Kidney (tissue), 13 donors: ENCODE measurements at regions not wholly inside any gene's neighbourhood (a gene's known extent, or its start where the extent isn't known, plus 50 kb on each side); places are given as distances from the start of the nearest gene placed in this dataset.

Experiments
- DNase-seq, 5 donors: peaks; one replicate each; pipeline ENCODE4 v3.0.0-alpha.2; 2013 to 2020
- FAIRE-seq: peaks from 2 replicates; lab custom pipeline; 2012; peaks lifted over from hg19 to GRCh38; lab: Jason Lieb, UNC
- H3K27ac ChIP-seq, 2 donors: one replicate each; pipeline ENCODE4 v1.7.0; 2013; ENCODE audit warnings: low read depth in 2 of 2, low read length in 2 of 2, inconsistent platforms in 1 of 2
- H3K27me3 ChIP-seq: one replicate; pipeline ENCODE4 v1.7.1; 2013; ENCODE audit warnings: low read length, inconsistent platforms; ENCODE audit not compliant: control insufficient read depth, insufficient read depth
- H3K36me3 ChIP-seq, 3 donors: one replicate each; pipeline versions ENCODE4 v1.7.0 to v1.7.1; 2013; ENCODE audit warnings: low read length in 3 of 3, control low read depth in 1 of 3, inconsistent platforms in 1 of 3; ENCODE audit not compliant: insufficient read depth in 3 of 3, control insufficient read depth in 2 of 3
- H3K4me1 ChIP-seq, 3 donors: one replicate each; pipeline versions ENCODE4 v1.7.0 to v1.7.1; 2013; ENCODE audit warnings: low read length in 3 of 3, inconsistent platforms in 1 of 3, low read depth in 1 of 3; ENCODE audit not compliant: control insufficient read depth in 2 of 3, insufficient read depth in 2 of 3
- H3K4me3 ChIP-seq, 3 donors: one replicate each; pipeline versions ENCODE4 v1.7.0 to v1.8.1; 2013; ENCODE audit warnings: low read length in 3 of 3, control low read depth in 1 of 3, inconsistent platforms in 1 of 3
- H3K9ac ChIP-seq, 3 donors: one replicate each; pipeline versions ENCODE4 v1.7.0 to v1.7.1; 2013; ENCODE audit warnings: low read length in 3 of 3, control low read depth in 1 of 3, inconsistent platforms in 1 of 3
- H3K9me3 ChIP-seq, 3 donors: one replicate each; pipeline versions ENCODE4 v1.7.0 to v1.7.1; 2013; ENCODE audit warnings: low read length in 3 of 3, control low read depth in 1 of 3, inconsistent platforms in 1 of 3; ENCODE audit not compliant: control insufficient read depth in 2 of 3, insufficient read depth in 1 of 3
- CTCF ChIP-seq: IDR thresholded peaks from 3 replicates; pipeline ENCODE4 v1.5.1; 2012; ENCODE audit warnings: mild to moderate bottlenecking, moderate library complexity, borderline replicate concordance; ENCODE audit not compliant: insufficient read depth; ENCODE audit errors: extremely low read depth
- intact Hi-C: fragments of 100-400 bp; cut with DNase I; formaldehyde crosslinking; loops from one replicate; pipeline ENCODE4 v1.11.1; 2022
- donor health status: control.
- donor health status: control.
- donor health status: control.
- donor health status: control.
- donor health status: control.
- donor health status: DM: yes; HTN: yes; CAD: no.
- donor health status: Normal renal cell carcinoma (clear cell type).

GRCh38 chr12:115849262-115849943 is 428.1 kb downstream of the MED13L start:
- intact Hi-C loops: no loop called here
- FAIRE-seq (no peak), DNase-seq (no peak)
- Histone ChIP-seq H3K9me3 (peaks cover 0 to 11% (median 6%) of the 10 kb centered on the region in 3 donors), H3K4me1 (no peaks in the 10 kb centered on the region), H3K27ac (no peak overlapping the region), H3K4me3 (no peak overlapping the region), H3K9ac (no peak overlapping the region), H3K27me3 (no peaks in the 10 kb centered on the region), H3K36me3 (no peaks in the 10 kb centered on the region)
- no peak for TF ChIP-seq CTCF

- Histone ChIP-seq H3K27me3 (no peaks in the 10 kb centered on the region), H3K36me3 (no peaks in the 10 kb centered on the region), H3K27ac (no peak overlapping the region), H3K4me3 (no peak overlapping the region), H3K9me3 (peaks cover 0 to 11% (median 6%) of the 10 kb centered on the region in 3 donors), H3K9ac (no peak overlapping the region), H3K4me1 (no peaks in the 10 kb centered on the region)
- TF ChIP-seq CTCF: no peak
- DNase-seq (no peak), FAIRE-seq (no peak)
- intact Hi-C loops: no loop called here
Measured at GRCh38 chr12:115847398-115847797, 430.1 kb downstream of the MED13L start.

GRCh38 chr12:115846516-115846915 is 431.0 kb downstream of the MED13L start:
- Histone ChIP-seq H3K9me3 (peaks cover 0 to 11% (median 6%) of the 10 kb centered on the region in 3 donors), H3K27me3 (no peaks in the 10 kb centered on the region), H3K27ac (no peak overlapping the region), H3K4me3 (no peak overlapping the region), H3K36me3 (no peaks in the 10 kb centered on the region), H3K4me1 (no peaks in the 10 kb centered on the region), H3K9ac (no peak overlapping the region)
- FAIRE-seq (no peak), DNase-seq (no peak)
- intact Hi-C loops: no loop called here
- TF ChIP-seq CTCF: no peak

- no peaks in the 10 kb centered on the region for H3K36me3 ChIP-seq
- H3K27me3 ChIP-seq: no peaks in the 10 kb centered on the region
- intact Hi-C loops: no loop called here
- no peak for DNase-seq
- TF ChIP-seq CTCF: no peak
- no peak for FAIRE-seq
- H3K27ac ChIP-seq: no peak overlapping the region
- no peak overlapping the region for H3K4me3 ChIP-seq
- no peaks in the 10 kb centered on the region for H3K4me1 ChIP-seq
- no peak overlapping the region for H3K9ac ChIP-seq
- H3K9me3 ChIP-seq: no peaks in the 10 kb centered on the region
Measured at GRCh38 chr12:115840159-115840558, 437.3 kb downstream of the MED13L start.
